HG03103 (cell line): ENCODE measurements at regions not wholly inside any gene's neighbourhood (a gene's known extent, or its start where the extent isn't known, plus 50 kb on each side); places are given as distances from the start of the nearest gene placed in this dataset.

ENCODE experiments used
- ATAC-seq: cut with Tn5 transposase; IDR thresholded peaks from one replicate; pipeline ENCODE4 v1.9.1; 2021; ENCODE audit warnings: low read depth; ENCODE audit not compliant: unreplicated experiment

GRCh38 chr2:43057742-43058725 is 168.4 kb downstream of the ZFP36L2 start:
- ATAC-seq: no peak

GRCh38 chr2:43057026-43057741 is 169.2 kb downstream of the ZFP36L2 start:
- ATAC-seq: no peak

- no peak for ATAC-seq
Observed at GRCh38 chr2:43055985-43056384, 170.4 kb downstream of the ZFP36L2 start.

GRCh38 chr2:43055086-43055912 is 171.1 kb downstream of the ZFP36L2 start:
- ATAC-seq: no peak

DNA sequence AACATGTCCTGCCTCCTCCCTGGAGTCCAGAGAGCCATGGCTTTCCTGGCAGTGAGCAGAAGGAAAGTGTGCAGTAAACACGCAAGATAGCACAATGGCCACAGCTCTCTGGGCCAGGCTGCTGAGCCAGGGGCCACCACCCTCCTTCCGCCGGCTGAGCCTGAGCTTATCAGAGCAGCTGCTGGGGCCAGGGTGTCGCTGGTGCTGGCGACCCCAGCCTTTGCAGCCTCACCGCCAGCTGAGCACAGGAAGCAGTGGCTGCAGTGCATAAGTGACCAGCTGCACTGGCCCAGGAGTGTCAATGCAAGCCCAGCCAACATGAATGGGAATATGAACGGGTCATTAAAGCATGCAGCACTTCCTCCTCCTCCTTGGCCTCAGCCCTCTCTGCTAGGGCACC is 172.0 kb downstream of the ZFP36L2 start:
- no peak for ATAC-seq

- no peak for ATAC-seq
Observed at GRCh38 chr2:43052944-43053306, 173.5 kb downstream of the ZFP36L2 start.

GRCh38 chr2:43052204-43052943 is 174.0 kb downstream of the ZFP36L2 start:
- no peak for ATAC-seq

GRCh38 chr2:43051338-43051737 is 175.1 kb downstream of the ZFP36L2 start:
- no peak for ATAC-seq

DNA sequence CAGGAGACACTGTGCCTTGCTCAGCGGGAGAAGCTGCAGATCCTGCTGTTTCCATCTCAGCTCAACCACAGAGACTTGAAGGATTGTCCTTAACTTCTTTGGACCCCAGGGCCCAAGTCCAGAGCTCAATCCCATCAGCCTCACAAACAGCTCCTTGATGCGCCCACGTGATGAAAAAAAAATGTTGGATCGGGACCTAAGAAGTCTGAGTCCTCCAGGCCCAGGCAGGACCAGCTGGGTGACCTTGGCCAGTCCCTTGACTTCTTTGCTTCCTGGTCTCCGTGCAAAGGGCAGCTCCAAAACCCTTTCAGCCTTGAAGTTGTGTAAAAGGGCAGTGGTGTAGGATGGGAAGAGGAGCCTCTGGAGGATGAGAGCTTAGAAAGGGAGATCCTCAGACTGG is 175.5 kb downstream of the ZFP36L2 start:
- ATAC-seq: no peak

DNA sequence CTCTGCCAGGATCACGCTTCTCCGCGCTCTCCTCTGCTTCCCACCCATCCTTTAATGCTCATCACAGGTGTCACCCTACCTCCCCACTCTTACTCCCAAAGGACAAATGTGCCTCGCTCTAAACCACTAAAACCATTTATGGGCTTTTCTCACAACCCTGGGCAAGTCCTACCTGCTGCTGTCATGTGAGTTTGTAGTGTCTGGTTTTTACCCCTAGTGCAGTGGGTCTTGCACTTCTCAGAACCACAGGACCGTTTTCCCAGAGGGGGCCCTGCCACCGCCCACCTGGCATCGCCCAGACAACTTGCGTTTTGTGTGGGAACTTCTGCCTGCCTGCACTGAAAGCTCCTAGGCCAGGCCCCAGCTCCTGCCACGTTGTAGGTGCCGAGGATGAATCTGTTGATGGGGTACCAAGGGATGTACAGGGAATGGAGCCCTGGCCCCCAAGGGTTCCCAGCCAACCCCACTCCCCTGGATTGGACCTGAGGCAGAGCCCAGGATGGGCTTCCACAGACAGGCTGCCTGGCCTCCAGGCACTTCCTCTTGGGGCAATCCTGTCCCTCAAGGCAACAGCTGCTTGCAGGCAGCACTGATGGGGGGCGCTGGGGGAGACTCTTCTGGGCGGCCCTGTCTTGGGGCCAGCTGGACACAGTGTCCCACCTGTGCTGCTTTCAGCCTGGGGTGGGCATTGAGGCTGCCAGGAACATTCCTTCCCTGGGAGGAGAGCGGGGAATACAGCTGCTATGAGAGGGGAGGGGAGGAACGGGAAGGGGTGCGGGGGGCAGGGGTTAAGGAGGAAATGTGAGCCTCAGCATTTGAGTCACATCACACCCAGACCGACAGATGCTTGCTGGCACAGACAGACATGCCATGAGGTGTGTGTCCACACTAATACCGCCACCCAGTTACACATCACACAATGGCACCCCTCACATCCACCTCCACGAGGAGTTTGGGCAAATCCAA is 176.3 kb downstream of the ZFP36L2 start:
- no peak for ATAC-seq

- no peak for ATAC-seq
Observed at GRCh38 chr2:43047187-43047780, 179.1 kb downstream of the ZFP36L2 start.

DNA sequence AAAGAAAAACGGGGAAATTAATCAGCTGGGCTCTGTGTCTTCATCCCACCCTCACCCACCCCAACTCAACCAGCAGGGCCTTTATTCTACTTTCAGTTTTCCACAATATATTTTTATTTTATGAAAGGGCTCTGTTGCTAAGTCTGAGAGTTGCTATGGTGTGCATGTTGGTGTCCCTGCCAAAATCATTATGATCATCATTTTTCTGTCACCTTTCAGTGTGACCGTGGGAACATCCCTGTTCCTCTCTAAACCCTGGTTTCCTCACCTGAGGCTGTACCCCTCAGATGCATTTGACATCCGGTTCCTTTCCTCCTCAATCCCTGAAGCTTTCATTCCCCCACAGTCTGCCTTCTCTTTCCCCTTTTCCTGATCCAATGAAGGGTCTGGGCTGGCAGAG is 180.5 kb downstream of the ZFP36L2 start:
- no peak for ATAC-seq

DNA sequence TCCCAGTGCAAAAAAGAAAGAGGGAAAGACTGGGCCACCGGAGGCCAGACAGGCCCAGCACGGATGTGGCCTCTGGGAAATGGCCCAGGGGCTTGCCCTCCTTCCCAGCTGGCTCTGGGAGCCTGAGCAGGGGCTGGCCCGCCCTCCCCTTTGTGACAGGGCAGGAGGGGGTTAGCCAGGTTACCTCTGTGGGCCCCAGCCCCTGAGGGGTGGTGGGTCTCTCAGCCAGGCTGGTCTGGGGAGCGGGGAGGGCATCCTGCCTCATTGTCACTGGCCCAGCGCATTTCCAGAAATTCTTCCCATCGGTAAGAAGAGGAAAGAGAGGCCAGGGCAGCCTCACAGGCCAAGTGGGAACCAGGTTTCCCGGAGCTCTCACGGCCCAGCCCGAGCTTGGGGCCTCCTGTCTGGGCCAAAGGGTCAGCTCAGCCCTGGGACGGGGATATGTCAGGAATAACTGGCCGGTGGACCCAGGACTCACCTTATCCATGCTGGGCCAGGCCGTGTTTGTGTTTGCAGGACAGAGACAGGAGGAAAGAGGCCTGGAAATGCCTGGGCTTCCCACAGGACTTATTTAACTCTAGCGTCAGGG is 182.2 kb downstream of the ZFP36L2 start:
- ATAC-seq: no peak

DNA sequence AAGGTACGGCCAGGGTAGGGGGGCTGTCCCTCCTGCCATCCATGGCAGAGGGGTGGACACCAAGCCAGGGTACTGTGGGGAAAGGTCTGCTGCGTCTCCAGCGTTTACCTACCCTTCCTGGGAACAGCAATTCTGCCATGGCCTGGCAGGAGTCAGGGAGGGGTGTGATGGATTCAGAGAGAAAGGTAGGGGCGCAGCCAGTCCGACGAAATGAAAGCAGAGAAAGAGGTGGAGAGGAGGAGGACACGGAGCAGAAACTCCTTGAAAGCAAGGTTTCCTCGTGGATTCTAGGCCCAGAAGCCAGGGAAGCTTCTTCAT is 182.9 kb downstream of the ZFP36L2 start:
- no peak for ATAC-seq

DNA sequence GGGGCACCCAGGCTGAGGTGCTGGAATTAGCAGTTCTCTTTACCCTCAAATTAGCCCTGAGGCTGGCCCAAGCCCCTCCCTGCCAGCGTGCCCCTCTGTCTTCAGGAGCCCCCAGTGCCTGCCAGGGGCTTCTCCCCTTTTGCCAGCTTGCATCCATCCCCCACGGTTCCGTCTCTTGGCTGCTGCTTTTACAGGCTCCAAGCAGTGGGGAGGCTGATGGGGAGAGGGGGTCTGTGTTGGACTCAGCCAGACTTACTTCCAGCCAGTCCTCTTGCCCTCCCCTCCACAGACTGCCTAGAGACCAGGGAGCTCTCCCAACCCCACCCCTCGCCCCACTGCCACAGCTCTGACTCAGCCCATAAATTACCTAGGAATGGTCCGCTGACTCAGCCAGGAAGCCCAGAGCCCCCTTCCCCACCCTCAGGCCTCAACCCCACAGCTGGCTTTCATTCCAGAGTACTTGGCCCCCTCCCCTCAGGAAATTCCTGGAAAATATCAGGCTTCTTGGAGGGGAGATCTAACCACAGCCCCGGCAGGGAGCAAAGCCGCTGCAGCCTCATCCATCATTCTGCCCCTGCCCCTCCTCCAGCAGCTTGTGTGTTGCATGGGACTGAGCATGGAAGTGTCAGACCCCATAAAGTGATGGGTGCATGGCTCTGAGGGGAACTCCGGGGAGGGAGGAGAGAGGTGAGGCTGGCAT is 184.6 kb downstream of the ZFP36L2 start:
- no peak for ATAC-seq

- ATAC-seq: no peak
Observed at GRCh38 chr2:43041173-43041591, 185.2 kb downstream of the ZFP36L2 start.

DNA sequence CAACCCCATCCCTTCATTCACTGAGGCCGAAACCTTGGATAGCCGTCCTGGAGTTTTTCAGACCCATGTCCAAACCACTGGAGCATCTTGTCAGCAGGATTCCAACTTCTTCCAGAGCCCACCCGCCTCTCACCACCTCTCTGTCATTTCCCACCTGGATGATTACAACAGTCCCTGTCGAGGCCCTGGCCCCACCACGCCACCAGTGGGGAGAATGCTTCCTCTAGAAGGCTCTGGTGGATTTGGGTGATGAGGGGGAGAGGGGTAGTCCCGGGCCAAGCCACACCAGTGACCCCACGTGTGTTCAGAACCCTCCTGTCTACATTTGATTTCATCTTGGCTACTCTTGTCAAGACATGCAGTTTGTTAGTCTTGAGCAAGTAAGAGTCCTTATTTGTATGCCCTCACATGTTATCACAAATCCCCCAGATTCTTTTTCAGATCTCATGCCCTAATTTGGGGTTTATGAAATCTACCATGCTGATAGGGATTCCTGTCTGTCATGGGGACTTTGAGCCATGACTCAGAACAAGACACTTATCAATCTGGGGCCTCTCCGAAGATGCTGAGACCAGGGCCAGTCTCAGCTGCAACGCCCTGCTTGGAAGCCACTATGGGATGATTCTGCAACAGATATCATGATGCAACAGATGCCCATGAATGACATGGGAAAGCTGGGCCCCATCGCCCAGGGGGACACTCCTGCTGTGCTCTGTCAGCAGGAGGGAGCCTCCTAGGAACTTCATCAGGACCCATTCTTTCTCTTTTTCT is 186.1 kb downstream of the ZFP36L2 start:
- no peak for ATAC-seq
